Esophagus squamous epithelium (tissue), 5 donors: ENCODE measurements at regions not wholly inside any gene's neighbourhood (a gene's known extent, or its start where the extent isn't known, plus 50 kb on each side); places are given as distances from the start of the nearest gene placed in this dataset.

Source experiments
- DNase-seq: peaks from one replicate; lab custom pipeline; 2025; lab: John Stamatoyannopoulos, UW
- H3K27ac ChIP-seq, 4 donors: fragments of 200-600 bp; sonication (generic); one replicate each; pipeline ENCODE4 v1.5.1; 2016 to 2019; ENCODE audit warnings: mild to moderate bottlenecking in 1 of 4
- H3K27me3 ChIP-seq, 4 donors: fragments of 200-600 bp; sonication (generic); 1 replicate in 3 of 4; 2 replicates in 1 of 4; pipeline versions ENCODE4 v1.5.1 to v1.6.0; 2017 to 2021; ENCODE audit warnings: antibody characterized with exemption in 1 of 4
- H3K36me3 ChIP-seq, 3 donors: fragments of 200-600 bp; sonication (generic); one replicate each; pipeline ENCODE4 v1.5.1; 2016 to 2019
- H3K4me1 ChIP-seq, 3 donors: fragments of 200-600 bp; sonication (generic); one replicate each; pipeline ENCODE4 v1.5.1; 2017 to 2019
- H3K4me3 ChIP-seq, 4 donors: fragments of 200-600 bp; sonication (generic); 1 replicate in 3 of 4; 2 replicates in 1 of 4; pipeline ENCODE4 v1.5.1; 2016 to 2019; ENCODE audit warnings: mild to moderate bottlenecking in 2 of 4, moderate library complexity in 1 of 4
- H3K9me3 ChIP-seq, 3 donors: fragments of 200-600 bp; sonication (generic); one replicate each; pipeline ENCODE4 v1.5.1; 2016 to 2019
- CTCF ChIP-seq, 6 experiments: fragments of 450-650 bp in 4 of 6; fragments of 200-600 bp in 2 of 6; sonication (generic) in 2 of 6; IDR thresholded peaks; one replicate each; pipeline ENCODE4 v1.5.1; 2016 to 2019; ENCODE audit warnings: antibody characterized with exemption in 6 of 6, mild to moderate bottlenecking in 4 of 6, moderate library complexity in 4 of 6
- POLR2A ChIP-seq, 4 donors: fragments of 450-650 bp; IDR thresholded peaks; one replicate each; pipeline ENCODE4 v1.6.1; 2017; ENCODE audit warnings: antibody characterized with exemption in 4 of 4, mild to moderate bottlenecking in 4 of 4, moderate library complexity in 3 of 4
- WGBS, 2 donors: methylation state at CpG; one replicate each; pipeline ENCODE4 v1.1.5; 2018; 5-methylcytosine and 5-hydroxymethylcytosine counted together
- intact Hi-C: fragments of 100-400 bp; cut with DNase I; formaldehyde crosslinking; loops from one replicate; pipeline ENCODE4 v1.15.0; 2022
- donor health status: DM: yes; HTN: yes; CAD: no.

GRCh38 chr6:54772610-54773009 lies 74.0 kb upstream of the FAM83B start:
- H3K27me3 ChIP-seq: no peaks in the 10 kb centered on the region
- H3K36me3 ChIP-seq: no peaks in the 10 kb centered on the region
- no peak for TF ChIP-seq CTCF (IDR thresholded peaks at IDR 0.05)
- TF ChIP-seq POLR2A (IDR thresholded peaks at IDR 0.05): no peak
- intact Hi-C loops: no loop called here
- H3K4me1 ChIP-seq: no peaks in the 10 kb centered on the region
- no peak overlapping the region for H3K27ac ChIP-seq
- WGBS, 2 donors: 70 to 88% methylated on average over 2 of the region's 2 CpGs
- DNase-seq: no peak
- H3K9me3 ChIP-seq: no peaks in the 10 kb centered on the region
- H3K4me3 ChIP-seq: no peak overlapping the region

GRCh38 chr6:54775576-54775975 lies 71.0 kb upstream of the FAM83B start:
- intact Hi-C loops: no loop called here
- TF ChIP-seq POLR2A (IDR thresholded peaks at IDR 0.05) (no peak), CTCF (IDR thresholded peaks at IDR 0.05) (no peak)
- Histone ChIP-seq H3K27me3 (no peaks in the 10 kb centered on the region), H3K4me3 (no peak overlapping the region), H3K27ac (no peak overlapping the region), H3K9me3 (no peaks in the 10 kb centered on the region), H3K4me1 (no peaks in the 10 kb centered on the region), H3K36me3 (no peaks in the 10 kb centered on the region)
- no peak for DNase-seq
- 100% methylated on average over 1 of the region's 1 CpG for WGBS, 2 donors

GRCh38 chr6:54776891-54777290 lies 69.7 kb upstream of the FAM83B start:
- intact Hi-C loops: no loop called here
- H3K36me3 ChIP-seq: no peaks in the 10 kb centered on the region
- no peaks in the 10 kb centered on the region for H3K4me1 ChIP-seq
- 85 to 91% methylated on average over 1 of the region's 1 CpG for WGBS, 2 donors
- no peak for DNase-seq
- no peak overlapping the region for H3K4me3 ChIP-seq
- no peaks in the 10 kb centered on the region for H3K27me3 ChIP-seq
- TF ChIP-seq CTCF (IDR thresholded peaks at IDR 0.05) (no peak), POLR2A (IDR thresholded peaks at IDR 0.05) (no peak)
- no peak overlapping the region for H3K27ac ChIP-seq
- no peaks in the 10 kb centered on the region for H3K9me3 ChIP-seq

- intact Hi-C loops: no loop called here
- Histone ChIP-seq H3K4me3 (no peak overlapping the region), H3K36me3 (no peaks in the 10 kb centered on the region), H3K27me3 (no peaks in the 10 kb centered on the region), H3K9me3 (no peaks in the 10 kb centered on the region), H3K4me1 (no peaks in the 10 kb centered on the region), H3K27ac (no peak overlapping the region)
- DNase-seq: no peak
- no peak for TF ChIP-seq CTCF (IDR thresholded peaks at IDR 0.05)
- TF ChIP-seq POLR2A (IDR thresholded peaks at IDR 0.05): no peak
These were observed 67.8 kb upstream of the FAM83B start for GRCh38 chr6:54778731-54779130.

GRCh38 chr6:54784011-54784410 lies 62.6 kb upstream of the FAM83B start:
- intact Hi-C loops: no loop called here
- DNase-seq: no peak
- Histone ChIP-seq H3K27ac (no peak overlapping the region), H3K27me3 (no peaks in the 10 kb centered on the region), H3K36me3 (no peaks in the 10 kb centered on the region), H3K4me1 (no peaks in the 10 kb centered on the region), H3K9me3 (no peaks in the 10 kb centered on the region), H3K4me3 (no peak overlapping the region)
- 26 to 68% methylated on average over 2 of the region's 2 CpGs for whole genome bisulfite sequencing, 2 donors
- no peak for TF ChIP-seq POLR2A (IDR thresholded peaks at IDR 0.05)
- TF ChIP-seq CTCF (IDR thresholded peaks at IDR 0.05): no peak
